ENCODE measurements at regions not wholly inside any gene's neighbourhood (a gene's known extent, or its start where the extent isn't known, plus 50 kb on each side); places are given as distances from the start of the nearest gene placed in this dataset.
"Not testable (repeated sequence)": the region's sequence is repeated elsewhere in the genome, so short reads cannot be mapped to it uniquely, and the experiment has no call there.

DNA sequence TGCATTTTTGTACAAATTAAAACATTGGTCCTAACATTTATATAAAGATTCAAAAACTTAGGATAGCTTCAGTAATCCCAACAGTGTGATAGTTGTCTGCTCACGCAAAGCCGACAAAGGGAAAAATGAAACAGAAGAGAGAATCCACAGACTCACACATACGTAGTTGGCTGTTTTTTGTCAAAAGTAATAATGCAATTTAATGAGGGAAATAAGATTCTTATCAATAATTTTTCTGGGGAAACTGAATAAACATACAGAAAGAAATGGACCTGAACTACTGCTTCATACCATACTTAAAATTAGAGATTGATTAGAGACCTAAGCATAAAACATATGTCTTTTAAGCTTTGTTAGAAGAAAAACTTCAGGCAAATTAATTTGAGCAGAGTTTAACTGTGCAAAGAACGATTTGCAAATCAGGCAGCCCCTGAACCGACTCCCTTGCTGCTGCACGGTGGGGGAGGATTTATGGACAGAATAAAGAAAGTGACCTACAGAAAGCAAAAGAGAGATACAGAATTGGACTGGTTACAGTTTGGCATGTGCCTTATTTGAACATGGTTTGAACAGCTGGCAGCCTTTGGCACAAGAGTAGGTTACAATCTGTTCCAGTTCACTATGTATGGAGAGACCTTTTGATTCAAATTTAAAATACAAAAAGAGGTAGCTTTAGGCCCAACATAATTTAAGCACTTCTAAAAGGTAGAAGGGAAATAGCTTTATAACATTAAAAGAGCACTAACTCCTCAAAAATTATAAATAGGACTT lies 64.9 kb upstream of the CTSV start:
- not testable (repeated sequence) for DNase-seq (ENCODE audit: low read depth)

DNA sequence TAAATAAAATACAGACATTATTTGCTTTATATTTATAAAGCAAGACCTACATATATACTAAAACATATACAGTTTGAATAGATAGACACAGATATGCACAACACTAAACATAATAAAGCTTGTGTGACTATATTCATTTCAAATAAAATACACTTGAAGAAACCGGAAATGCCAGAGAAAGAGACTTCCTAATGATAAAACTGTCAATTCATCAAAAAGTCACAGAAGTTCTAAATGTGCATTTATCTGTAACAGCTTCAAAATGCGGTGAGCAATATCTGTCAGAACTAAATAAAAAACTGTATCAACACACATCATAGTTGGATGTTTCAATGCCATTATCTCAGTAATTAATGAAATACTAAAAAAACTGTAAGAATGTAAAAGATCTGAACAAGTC lies 60.6 kb upstream of the CTSV start:
- DNase-seq (ENCODE audit: low read depth) = not testable (repeated sequence)

DNA sequence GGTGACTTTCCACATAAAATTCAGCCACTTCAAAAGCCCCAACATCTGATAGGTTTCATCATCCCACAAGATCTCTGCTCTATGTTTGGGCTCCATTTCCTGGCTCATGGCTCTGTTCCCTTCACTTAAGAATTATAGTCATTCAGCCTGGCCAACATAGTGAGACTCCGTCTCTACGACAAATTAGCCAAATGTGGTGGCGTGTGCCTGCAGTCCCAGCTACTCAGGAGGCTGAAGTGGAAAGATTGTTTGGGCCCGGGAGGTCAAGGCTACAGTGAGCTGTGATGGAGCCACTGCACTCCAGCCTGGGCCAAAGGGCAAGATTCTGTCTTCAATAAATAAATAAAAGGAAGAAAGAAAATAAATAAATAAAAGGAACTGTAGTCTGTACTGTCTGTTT lies 57.9 kb upstream of the CTSV start:
- no peak for DNase-seq (ENCODE audit: low read depth)

DNA sequence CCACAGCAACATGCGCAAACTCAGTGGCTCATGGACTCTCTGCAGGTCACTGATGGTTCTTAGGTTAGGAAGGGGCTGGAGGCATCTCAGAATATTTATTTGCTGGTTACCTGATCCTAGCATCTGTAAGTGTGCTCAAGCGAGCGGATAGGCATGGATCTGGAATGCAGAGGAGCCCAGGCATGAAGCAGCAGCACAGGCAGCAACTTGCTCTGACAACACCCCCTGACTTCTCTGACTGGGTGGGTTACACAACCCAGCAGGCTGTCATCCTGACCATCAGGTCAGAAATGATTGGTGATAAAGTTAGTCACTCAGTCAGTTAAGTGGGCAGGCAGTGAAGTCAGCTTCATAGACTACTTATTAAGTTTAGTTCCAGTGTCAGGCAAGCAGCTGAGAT lies 50.4 kb upstream of the CTSV start:
- DNase-seq (ENCODE audit: low read depth) = not testable (repeated sequence)
